ENCODE measurements at regions not wholly inside any gene's neighbourhood (a gene's known extent, or its start where the extent isn't known, plus 50 kb on each side); places are given as distances from the start of the nearest gene placed in this dataset.

DNA sequence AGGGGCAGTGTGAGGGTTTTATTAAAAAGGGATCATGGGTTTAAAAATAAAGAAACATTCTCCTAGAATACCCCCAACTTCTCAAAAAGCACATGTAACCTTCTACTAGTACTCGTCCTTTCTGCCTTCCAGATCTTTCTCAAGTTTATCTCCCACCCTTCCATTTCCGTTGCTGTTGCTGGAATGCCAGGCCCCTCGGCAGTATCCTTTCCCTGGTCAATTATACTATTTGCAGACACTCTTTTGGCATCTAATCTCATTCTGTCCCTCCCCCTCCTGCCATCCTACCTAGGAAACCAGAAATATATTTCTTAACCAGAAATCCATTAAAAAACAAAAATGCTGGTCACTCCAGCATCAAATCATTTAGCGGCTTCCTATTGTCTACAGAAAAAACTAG lies 198.2 kb upstream of the ATP2B1 start:
- TF ChIP-seq, protein P1, sequence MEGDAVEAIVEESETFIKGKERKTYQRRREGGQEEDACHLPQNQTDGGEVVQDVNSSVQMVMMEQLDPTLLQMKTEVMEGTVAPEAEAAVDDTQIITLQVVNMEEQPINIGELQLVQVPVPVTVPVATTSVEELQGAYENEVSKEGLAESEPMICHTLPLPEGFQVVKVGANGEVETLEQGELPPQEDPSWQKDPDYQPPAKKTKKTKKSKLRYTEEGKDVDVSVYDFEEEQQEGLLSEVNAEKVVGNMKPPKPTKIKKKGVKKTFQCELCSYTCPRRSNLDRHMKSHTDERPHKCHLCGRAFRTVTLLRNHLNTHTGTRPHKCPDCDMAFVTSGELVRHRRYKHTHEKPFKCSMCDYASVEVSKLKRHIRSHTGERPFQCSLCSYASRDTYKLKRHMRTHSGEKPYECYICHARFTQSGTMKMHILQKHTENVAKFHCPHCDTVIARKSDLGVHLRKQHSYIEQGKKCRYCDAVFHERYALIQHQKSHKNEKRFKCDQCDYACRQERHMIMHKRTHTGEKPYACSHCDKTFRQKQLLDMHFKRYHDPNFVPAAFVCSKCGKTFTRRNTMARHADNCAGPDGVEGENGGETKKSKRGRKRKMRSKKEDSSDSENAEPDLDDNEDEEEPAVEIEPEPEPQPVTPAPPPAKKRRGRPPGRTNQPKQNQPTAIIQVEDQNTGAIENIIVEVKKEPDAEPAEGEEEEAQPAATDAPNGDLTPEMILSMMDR (IDR thresholded peaks at IDR 0.05) = no peak
- TF ChIP-seq POLR2A (IDR thresholded peaks at IDR 0.05) = no peak

Measured in heart left ventricle (tissue), 13 donors.